Keratinocyte (primary cell): ENCODE measurements at regions not wholly inside any gene's neighbourhood (a gene's known extent, or its start where the extent isn't known, plus 50 kb on each side); places are given as distances from the start of the nearest gene placed in this dataset.

Experiments
- DNase-seq: peaks from one replicate; pipeline ENCODE4 v3.0.0-alpha.2; 2011; ENCODE audit warnings: low read depth, missing footprints, low spot score
- FAIRE-seq: peaks from 2 replicates; lab custom pipeline; 2011; peaks lifted over from hg19 to GRCh38; lab: Jason Lieb, UNC
- H2AFZ ChIP-seq: 2 replicates; pipeline ENCODE4 v1.6.0; 2012; ENCODE audit warnings: low read length, control low read depth, inconsistent platforms; ENCODE audit not compliant: control insufficient read depth
- H3K27ac ChIP-seq: 2 replicates; pipeline ENCODE4 v1.5.1; 2011; ENCODE audit warnings: low read length; ENCODE audit not compliant: control insufficient read depth, insufficient read depth
- H3K27me3 ChIP-seq: 3 replicates; pipeline ENCODE4 v1.6.0; 2011; ENCODE audit warnings: low read length; ENCODE audit not compliant: control insufficient read depth, insufficient read depth; ENCODE audit errors: extremely low read depth
- H3K36me3 ChIP-seq, 2 experiments: 2 replicates in 1 of 2; 3 replicates in 1 of 2; pipeline ENCODE4 v1.5.1; 2011; ENCODE audit warnings: low read length in 2 of 2, mild to moderate bottlenecking in 1 of 2; ENCODE audit not compliant: control insufficient read depth in 2 of 2, insufficient read depth in 2 of 2; ENCODE audit errors: extremely low read depth in 1 of 2
- H3K4me1 ChIP-seq: 3 replicates; pipeline ENCODE4 v1.5.1; 2011; ENCODE audit warnings: low read length; ENCODE audit not compliant: control insufficient read depth, insufficient read depth; ENCODE audit errors: extremely low read depth
- H3K4me2 ChIP-seq: 3 replicates; pipeline ENCODE4 v1.6.0; 2011; ENCODE audit warnings: low read depth, low read length; ENCODE audit not compliant: control insufficient read depth, insufficient read depth; ENCODE audit errors: extremely low read depth
- H3K4me3 ChIP-seq, 3 experiments: fragments of 200-600 bp in 1 of 3; sonication (generic) in 1 of 3; 2 replicates in 2 of 3; 3 replicates in 1 of 3; pipeline ENCODE4 v1.5.1; 2011 to 2016; ENCODE audit warnings: low read length in 3 of 3, mild to moderate bottlenecking in 3 of 3, control low read depth in 2 of 3, inconsistent platforms in 1 of 3, low read depth in 1 of 3, mixed read lengths in 1 of 3, mixed run types in 1 of 3, moderate library complexity in 1 of 3; ENCODE audit not compliant: control insufficient read depth in 2 of 3, insufficient read depth in 2 of 3; ENCODE audit errors: extremely low read depth in 1 of 3
- H3K79me2 ChIP-seq: 2 replicates; pipeline ENCODE4 v1.6.0; 2012; ENCODE audit warnings: low read length; ENCODE audit not compliant: control insufficient read depth, insufficient read depth
- H3K9ac ChIP-seq: 3 replicates; pipeline ENCODE4 v1.6.0; 2011; ENCODE audit warnings: low read length; ENCODE audit not compliant: control insufficient read depth, insufficient read depth; ENCODE audit errors: extremely low read depth
- H3K9me1 ChIP-seq: 3 replicates; pipeline ENCODE4 v1.6.0; 2011; ENCODE audit warnings: low read length; ENCODE audit not compliant: control insufficient read depth, insufficient read depth; ENCODE audit errors: extremely low read depth
- H3K9me3 ChIP-seq: 2 replicates; pipeline ENCODE4 v1.5.1; 2012; ENCODE audit warnings: low read depth, low read length; ENCODE audit not compliant: control insufficient read depth
- H4K20me1 ChIP-seq: 3 replicates; pipeline ENCODE4 v1.6.0; 2011; ENCODE audit warnings: low read length; ENCODE audit not compliant: control insufficient read depth, insufficient read depth; ENCODE audit errors: extremely low read depth
- CTCF ChIP-seq, 3 experiments: IDR thresholded peaks in 1 of 3; conservative IDR thresholded peaks in 1 of 3; optimal IDR thresholded peaks in 1 of 3; 2 replicates in 2 of 3; 3 replicates in 1 of 3; pipeline versions ENCODE3 to v1.5.1; 2011; ENCODE audit warnings: low read length in 3 of 3, mild to moderate bottlenecking in 3 of 3, moderate library complexity in 2 of 3, control low read depth in 1 of 3, inconsistent platforms in 1 of 3; ENCODE audit not compliant: insufficient read depth in 2 of 3; ENCODE audit errors: extremely low read depth in 1 of 3
- EZH2 ChIP-seq: IDR thresholded peaks from one replicate; pipeline ENCODE4 v1.6.1; 2012; ENCODE audit warnings: inconsistent platforms, mild to moderate bottlenecking, low read length, moderate library complexity
- dilution Hi-C: fragments of 300-500 bp; cut with MboI; formaldehyde crosslinking; loops from one replicate; pipeline ENCODE4 v1.7.0; 2020; ENCODE audit warnings: low sequenced_read_pairs; ENCODE audit not compliant: extremely low pct_ligation_motif_present

- H3K27ac ChIP-seq, result no peak overlapping the region
- no peaks in the 10 kb centered on the region for H4K20me1 ChIP-seq
- no peaks in the 10 kb centered on the region for H3K27me3 ChIP-seq
- FAIRE-seq (no peak), DNase-seq (no peak)
- no peak overlapping the region for H3K4me3 ChIP-seq
- no peaks in the 10 kb centered on the region for H3K9me1 ChIP-seq
- no peaks in the 10 kb centered on the region for H3K79me2 ChIP-seq
- no peak overlapping the region for H2AFZ ChIP-seq
- H3K36me3 ChIP-seq, result no peaks in the 10 kb centered on the region
- H3K9me3 ChIP-seq, result no peaks in the 10 kb centered on the region
- no peaks in the 10 kb centered on the region for H3K4me1 ChIP-seq
- dilution Hi-C loops, result no loop called here
- TF ChIP-seq EZH2 (no peak), CTCF (optimal IDR thresholded peaks at IDR 0.05 in 1 of 3, IDR thresholded peaks at IDR 0.05 in 1 of 3, conservative IDR thresholded peaks at IDR 0.05 in 1 of 3; ENCODE audit: extremely low read depth in 1 of 3, insufficient read depth in 2 of 3, low read length in 3 of 3) (no peak)
- H3K4me2 ChIP-seq, result no peak overlapping the region
- no peak overlapping the region for H3K9ac ChIP-seq
Measured at GRCh38 chr10:2462581-2462980, 604.8 kb upstream of the PFKP start.

DNA sequence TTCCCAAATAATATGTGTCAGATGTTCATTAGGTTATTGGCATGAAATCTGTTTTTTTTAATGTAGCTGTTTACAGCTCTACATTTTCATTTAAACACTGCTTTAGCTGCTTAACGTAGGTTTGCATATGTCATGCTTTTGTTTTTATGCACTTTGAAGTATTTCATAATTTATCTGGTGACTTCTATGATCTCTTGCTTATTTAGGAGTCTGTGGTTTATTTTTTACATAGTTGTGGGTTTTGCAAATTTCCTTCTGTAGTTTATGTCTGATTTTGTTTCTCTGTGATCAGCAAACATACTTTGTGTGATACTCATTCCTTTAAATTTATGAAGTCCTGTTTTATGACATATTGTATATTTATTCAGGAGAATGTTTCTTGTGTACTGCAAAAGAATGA, 606.5 kb upstream of the PFKP start:
- Histone ChIP-seq H4K20me1 (no peaks in the 10 kb centered on the region), H3K79me2 (no peaks in the 10 kb centered on the region), H3K27me3 (no peaks in the 10 kb centered on the region), H3K4me1 (no peaks in the 10 kb centered on the region), H3K9ac (no peak overlapping the region), H3K27ac (no peak overlapping the region), H3K9me1 (no peaks in the 10 kb centered on the region), H3K36me3 (no peaks in the 10 kb centered on the region), H3K9me3 (no peaks in the 10 kb centered on the region), H3K4me2 (no peak overlapping the region), H2AFZ (no peak overlapping the region), H3K4me3 (no peak overlapping the region)
- TF ChIP-seq EZH2 (no peak), CTCF (optimal IDR thresholded peaks at IDR 0.05 in 1 of 3, IDR thresholded peaks at IDR 0.05 in 1 of 3, conservative IDR thresholded peaks at IDR 0.05 in 1 of 3; ENCODE audit: extremely low read depth in 1 of 3, insufficient read depth in 2 of 3, low read length in 3 of 3) (no peak)
- dilution Hi-C loops, result no loop called here
- FAIRE-seq (no peak), DNase-seq (no peak)
